ENCODE measurements at regions not wholly inside any gene's neighbourhood (a gene's known extent, or its start where the extent isn't known, plus 50 kb on each side); places are given as distances from the start of the nearest gene placed in this dataset.

DNA sequence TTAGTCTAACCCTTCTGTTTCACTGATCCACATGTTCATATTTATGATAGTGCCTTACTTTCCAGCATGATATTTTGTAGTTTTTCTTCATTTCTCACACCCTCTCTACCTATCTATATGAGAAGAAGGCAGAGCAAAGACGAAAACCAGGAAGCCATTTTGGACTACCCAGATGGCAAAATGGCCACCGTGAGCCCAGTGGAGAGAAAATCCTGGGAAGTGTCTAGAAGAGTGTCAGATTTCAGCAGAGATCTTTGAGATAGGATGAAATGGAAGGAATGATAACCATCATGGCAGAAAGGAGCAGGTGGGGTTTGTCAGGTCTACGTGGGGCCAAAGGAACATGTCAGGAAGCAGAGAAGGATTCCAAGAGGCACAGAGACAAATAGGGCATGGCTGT, 84.0 kb upstream of the MYCN start:
- Histone ChIP-seq H3K36me3 (ENCODE audit: control insufficient read depth in 1 of 2, insufficient read depth in 2 of 2, low read length in 2 of 2) (no peaks in the 10 kb centered on the region), H3K4ac (ENCODE audit: low read depth, low read length) (no peak overlapping the region), H3K23ac (ENCODE audit: low read length) (no peak overlapping the region), H4K91ac (ENCODE audit: low read depth, low read length) (peak overlapping the region; percentile 6), H4K8ac (ENCODE audit: low read depth, low read length) (no peak overlapping the region), H3K79me2 (ENCODE audit: control insufficient read depth, insufficient read depth, low read length, poor library complexity) (no peaks in the 10 kb centered on the region), H3K4me2 (ENCODE audit: low read length) (no peak overlapping the region), H2BK12ac (ENCODE audit: low read length) (no peak overlapping the region), H3K14ac (ENCODE audit: low read length) (no peak overlapping the region), H3K9ac (ENCODE audit: low read length) (no peak overlapping the region), H3K27me3 (ENCODE audit: insufficient read depth, low read length) (no peaks in the 10 kb centered on the region), H3K4me3 (ENCODE audit: low read depth, low read length) (no peak overlapping the region), H4K12ac (ENCODE audit: low read depth, low read length) (no peak overlapping the region), H3K27ac (ENCODE audit: low read depth, low read length) (no peak overlapping the region), H3K9me3 (ENCODE audit: insufficient read depth, low read depth, low read length) (no peaks in the 10 kb centered on the region), H2BK120ac (ENCODE audit: insufficient read depth, low read length, poor library complexity) (no peak overlapping the region), H3K4me1 (ENCODE audit: control insufficient read depth in 1 of 2, insufficient read depth in 2 of 2, low read length in 2 of 2) (no peaks in the 10 kb centered on the region), H2BK5ac (ENCODE audit: low read depth, low read length, poor library complexity) (no peak overlapping the region), H2AK5ac (ENCODE audit: low read length) (no peak overlapping the region), H3K18ac (ENCODE audit: low read length) (no peak overlapping the region), H2AFZ (ENCODE audit: insufficient read depth, low read length, poor library complexity) (no peak overlapping the region), H3K79me1 (ENCODE audit: low read length) (no peaks in the 10 kb centered on the region)
- DNase-seq = peak in 1 of 2 donors; percentile 52
- WGBS (ENCODE audit: extremely low coverage, insufficient coverage, insufficient read length) = no CpG with 5 or more reads among the region's 3 CpGs

DNA sequence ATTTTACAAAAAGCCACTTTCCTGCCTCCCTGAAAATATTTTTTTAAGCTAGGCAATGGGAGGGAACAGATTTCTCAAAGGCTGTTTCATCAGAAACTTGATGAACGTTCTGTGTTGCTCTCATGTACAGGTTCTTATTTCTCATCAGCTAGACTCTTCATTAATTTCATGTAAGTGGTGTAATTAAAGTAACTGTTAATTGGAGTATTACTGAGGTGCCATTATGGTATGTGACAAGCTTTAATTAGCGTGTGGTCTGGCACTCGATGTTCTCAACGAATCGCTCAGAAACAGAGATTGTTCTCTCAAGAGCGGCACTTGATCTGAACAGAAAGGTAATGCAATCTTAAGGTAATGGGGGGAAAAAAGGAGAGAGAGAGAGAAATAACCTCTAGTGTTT, 81.9 kb upstream of the MYCN start:
- WGBS (ENCODE audit: extremely low coverage, insufficient coverage, insufficient read length) = no CpG with 5 or more reads among the region's 6 CpGs

DNA sequence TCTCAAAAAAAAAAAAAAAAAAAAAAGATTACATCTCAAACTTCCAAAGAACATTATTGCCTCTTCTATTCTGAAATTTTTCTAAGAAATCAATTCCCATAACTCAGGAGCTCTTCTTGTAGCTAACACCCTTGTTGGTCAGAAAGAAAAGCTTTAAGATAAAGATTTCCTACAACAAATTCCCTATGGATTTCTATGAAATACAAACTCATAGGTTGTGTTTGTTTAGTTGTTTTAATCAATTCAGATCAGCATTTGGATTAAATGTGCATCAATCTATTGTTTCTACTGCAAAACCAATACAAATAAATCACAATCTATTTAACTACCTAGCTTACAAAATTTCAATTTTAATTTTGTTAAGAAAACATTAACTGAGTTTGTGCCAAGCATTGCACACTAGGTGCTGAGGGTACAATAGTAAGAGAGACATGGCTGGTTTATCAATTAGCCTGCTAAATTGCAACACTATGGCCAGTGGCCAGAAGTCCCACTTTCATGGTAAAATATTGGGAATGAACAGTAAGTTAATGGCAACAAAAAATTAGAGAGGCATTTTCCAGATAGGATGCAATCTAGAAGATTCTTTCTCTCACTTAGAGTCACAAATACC, 80.2 kb upstream of the MYCN start:
- Histone ChIP-seq H4K12ac (ENCODE audit: low read depth, low read length) (no peak overlapping the region), H3K27me3 (ENCODE audit: insufficient read depth, low read length) (no peaks in the 10 kb centered on the region), H3K79me2 (ENCODE audit: control insufficient read depth, insufficient read depth, low read length, poor library complexity) (no peaks in the 10 kb centered on the region), H3K18ac (ENCODE audit: low read length) (no peak overlapping the region), H3K4ac (ENCODE audit: low read depth, low read length) (no peak overlapping the region), H3K4me2 (ENCODE audit: low read length) (no peak overlapping the region), H3K4me1 (ENCODE audit: control insufficient read depth in 1 of 2, insufficient read depth in 2 of 2, low read length in 2 of 2) (no peaks in the 10 kb centered on the region), H3K27ac (ENCODE audit: low read depth, low read length) (no peak overlapping the region), H4K91ac (ENCODE audit: low read depth, low read length) (no peak overlapping the region), H3K9me3 (ENCODE audit: insufficient read depth, low read depth, low read length) (no peaks in the 10 kb centered on the region), H3K36me3 (ENCODE audit: control insufficient read depth in 1 of 2, insufficient read depth in 2 of 2, low read length in 2 of 2) (no peaks in the 10 kb centered on the region), H3K14ac (ENCODE audit: low read length) (no peak overlapping the region), H3K79me1 (ENCODE audit: low read length) (no peaks in the 10 kb centered on the region), H2AFZ (ENCODE audit: insufficient read depth, low read length, poor library complexity) (no peak overlapping the region), H2BK12ac (ENCODE audit: low read length) (no peak overlapping the region), H4K8ac (ENCODE audit: low read depth, low read length) (no peak overlapping the region), H3K9ac (ENCODE audit: low read length) (no peak overlapping the region), H2BK120ac (ENCODE audit: insufficient read depth, low read length, poor library complexity) (no peak overlapping the region), H3K23ac (ENCODE audit: low read length) (no peak overlapping the region), H3K4me3 (ENCODE audit: low read depth, low read length) (no peak overlapping the region), H2AK5ac (ENCODE audit: low read length) (no peak overlapping the region), H2BK5ac (ENCODE audit: low read depth, low read length, poor library complexity) (no peak overlapping the region)
- DNase-seq = no peak

More for the DNA sequence above, 81.9 kb upstream of the MYCN start:
- no peak for DNase-seq
- H4K12ac ChIP-seq (ENCODE audit: low read depth, low read length) = no peak overlapping the region
- no peak overlapping the region for H3K18ac ChIP-seq (ENCODE audit: low read length)
- H3K36me3 ChIP-seq (ENCODE audit: control insufficient read depth in 1 of 2, insufficient read depth in 2 of 2, low read length in 2 of 2) = no peaks in the 10 kb centered on the region
- H2BK12ac ChIP-seq (ENCODE audit: low read length) = no peak overlapping the region
- no peak overlapping the region for H2BK5ac ChIP-seq (ENCODE audit: low read depth, low read length, poor library complexity)
- H3K4me2 ChIP-seq (ENCODE audit: low read length) = no peak overlapping the region
- no peak overlapping the region for H2AFZ ChIP-seq (ENCODE audit: insufficient read depth, low read length, poor library complexity)
- no peaks in the 10 kb centered on the region for H3K27me3 ChIP-seq (ENCODE audit: insufficient read depth, low read length)
- H3K9me3 ChIP-seq (ENCODE audit: insufficient read depth, low read depth, low read length) = no peaks in the 10 kb centered on the region
- no peaks in the 10 kb centered on the region for H3K79me2 ChIP-seq (ENCODE audit: control insufficient read depth, insufficient read depth, low read length, poor library complexity)
- no peak overlapping the region for H4K91ac ChIP-seq (ENCODE audit: low read depth, low read length)
- no peaks in the 10 kb centered on the region for H3K79me1 ChIP-seq (ENCODE audit: low read length)
- no peaks in the 10 kb centered on the region for H3K4me1 ChIP-seq (ENCODE audit: control insufficient read depth in 1 of 2, insufficient read depth in 2 of 2, low read length in 2 of 2)
- H4K8ac ChIP-seq (ENCODE audit: low read depth, low read length) = no peak overlapping the region
- no peak overlapping the region for H3K27ac ChIP-seq (ENCODE audit: low read depth, low read length)
- H2AK5ac ChIP-seq (ENCODE audit: low read length) = no peak overlapping the region
- H3K23ac ChIP-seq (ENCODE audit: low read length) = no peak overlapping the region
- no peak overlapping the region for H3K4ac ChIP-seq (ENCODE audit: low read depth, low read length)
- H3K4me3 ChIP-seq (ENCODE audit: low read depth, low read length) = no peak overlapping the region
- no peak overlapping the region for H3K14ac ChIP-seq (ENCODE audit: low read length)
- H3K9ac ChIP-seq (ENCODE audit: low read length) = no peak overlapping the region
- no peak overlapping the region for H2BK120ac ChIP-seq (ENCODE audit: insufficient read depth, low read length, poor library complexity)

DNA sequence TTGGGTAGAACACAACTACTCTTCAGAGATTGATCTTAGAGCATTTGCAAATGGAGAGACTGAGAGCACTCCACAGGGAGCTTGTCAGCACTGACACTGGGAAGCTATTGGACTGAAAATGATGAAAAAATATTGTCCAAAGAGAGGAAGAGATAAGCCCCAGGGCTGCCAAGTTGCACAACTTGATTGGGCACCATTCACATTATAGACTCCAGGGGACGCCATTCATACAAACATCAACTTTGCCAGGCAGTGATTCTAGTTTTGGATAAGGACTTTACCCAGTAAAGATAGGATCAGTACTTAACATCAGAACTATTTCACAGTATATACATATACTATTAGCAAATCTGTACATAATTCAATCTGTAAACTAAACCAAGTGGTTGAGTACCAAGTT, 79.6 kb upstream of the MYCN start:
- peak in 1 of 2 donors; percentile 23 for DNase-seq
- Histone ChIP-seq H3K27me3 (ENCODE audit: insufficient read depth, low read length) (no peaks in the 10 kb centered on the region), H3K9me3 (ENCODE audit: insufficient read depth, low read depth, low read length) (no peaks in the 10 kb centered on the region), H3K4me2 (ENCODE audit: low read length) (no peak overlapping the region), H3K14ac (ENCODE audit: low read length) (no peak overlapping the region), H2AFZ (ENCODE audit: insufficient read depth, low read length, poor library complexity) (no peak overlapping the region), H4K8ac (ENCODE audit: low read depth, low read length) (no peak overlapping the region), H3K9ac (ENCODE audit: low read length) (no peak overlapping the region), H2BK5ac (ENCODE audit: low read depth, low read length, poor library complexity) (no peak overlapping the region), H3K18ac (ENCODE audit: low read length) (no peak overlapping the region), H3K23ac (ENCODE audit: low read length) (no peak overlapping the region), H4K91ac (ENCODE audit: low read depth, low read length) (no peak overlapping the region), H3K4me1 (ENCODE audit: control insufficient read depth in 1 of 2, insufficient read depth in 2 of 2, low read length in 2 of 2) (no peaks in the 10 kb centered on the region), H3K79me2 (ENCODE audit: control insufficient read depth, insufficient read depth, low read length, poor library complexity) (no peaks in the 10 kb centered on the region), H2AK5ac (ENCODE audit: low read length) (no peak overlapping the region), H4K12ac (ENCODE audit: low read depth, low read length) (no peak overlapping the region), H3K4ac (ENCODE audit: low read depth, low read length) (no peak overlapping the region), H2BK12ac (ENCODE audit: low read length) (no peak overlapping the region), H3K36me3 (ENCODE audit: control insufficient read depth in 1 of 2, insufficient read depth in 2 of 2, low read length in 2 of 2) (no peaks in the 10 kb centered on the region), H3K79me1 (ENCODE audit: low read length) (no peaks in the 10 kb centered on the region), H2BK120ac (ENCODE audit: insufficient read depth, low read length, poor library complexity) (no peak overlapping the region), H3K27ac (ENCODE audit: low read depth, low read length) (no peak overlapping the region), H3K4me3 (ENCODE audit: low read depth, low read length) (no peak overlapping the region)
- WGBS (ENCODE audit: extremely low coverage, insufficient coverage, insufficient read length) = no CpG with 5 or more reads among the region's 1 CpG

All from trophoblast cell (in vitro differentiated cells and primary cell).